ENCODE measurements at regions not wholly inside any gene's neighbourhood (a gene's known extent, or its start where the extent isn't known, plus 50 kb on each side); places are given as distances from the start of the nearest gene placed in this dataset.
"Not testable (repeated sequence)": the region's sequence is repeated elsewhere in the genome, so short reads cannot be mapped to it uniquely, and the experiment has no call there.

DNA sequence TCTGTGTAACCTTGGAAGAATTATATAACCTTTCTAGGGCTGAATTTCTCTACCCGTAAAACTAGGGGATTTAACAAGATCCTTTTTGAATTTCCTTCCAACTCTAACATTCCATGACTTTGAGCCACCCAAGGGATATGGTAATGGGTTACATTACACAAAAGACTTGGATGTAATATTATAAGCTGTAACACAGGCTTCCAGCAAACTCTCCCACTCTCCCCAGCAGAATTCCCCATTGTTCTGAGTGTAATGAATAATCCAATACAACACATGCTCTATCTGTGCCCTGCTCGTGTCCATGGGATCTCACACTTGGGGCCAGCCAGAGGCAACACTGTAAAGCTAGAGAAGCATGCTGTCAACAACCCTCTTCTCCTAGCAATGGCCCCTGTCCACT is 790.6 kb upstream of the AUTS2 start:
- no peak for DNase-seq

DNA sequence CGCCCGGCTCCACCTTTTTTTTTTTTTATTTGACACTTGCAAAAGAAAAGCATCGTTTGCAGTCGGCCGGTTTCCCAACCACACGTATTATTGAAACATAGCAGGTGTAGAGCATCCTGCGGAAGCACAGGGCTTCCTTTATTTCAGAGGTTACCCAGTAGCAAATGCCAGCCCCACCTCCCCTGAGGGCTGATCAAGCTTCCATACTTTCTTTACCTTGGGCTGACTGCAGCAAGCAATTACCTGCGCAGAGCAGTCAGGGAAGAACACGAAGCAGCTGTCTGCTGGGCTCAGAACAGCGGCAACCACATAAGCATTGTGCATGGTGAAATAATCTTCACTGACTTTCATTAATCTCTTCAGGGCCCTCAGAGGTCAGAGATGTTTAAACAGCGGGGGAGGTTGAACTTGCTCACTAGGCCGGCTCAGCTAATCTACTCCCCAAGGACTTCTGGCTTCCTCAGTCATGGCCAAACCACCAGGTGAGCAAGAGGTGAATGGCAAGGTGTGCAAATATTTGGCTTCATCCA is 784.7 kb upstream of the AUTS2 start:
- no peak for DNase-seq

- no peak for DNase-seq
Measured at GRCh38 chr7:68816491-68816890, 781.8 kb upstream of the AUTS2 start.

- no peak for DNase-seq
Measured at GRCh38 chr7:68820321-68820720, 778.0 kb upstream of the AUTS2 start.

GRCh38 chr7:68821846-68822245 is 776.4 kb upstream of the AUTS2 start:
- no peak for DNase-seq

DNA sequence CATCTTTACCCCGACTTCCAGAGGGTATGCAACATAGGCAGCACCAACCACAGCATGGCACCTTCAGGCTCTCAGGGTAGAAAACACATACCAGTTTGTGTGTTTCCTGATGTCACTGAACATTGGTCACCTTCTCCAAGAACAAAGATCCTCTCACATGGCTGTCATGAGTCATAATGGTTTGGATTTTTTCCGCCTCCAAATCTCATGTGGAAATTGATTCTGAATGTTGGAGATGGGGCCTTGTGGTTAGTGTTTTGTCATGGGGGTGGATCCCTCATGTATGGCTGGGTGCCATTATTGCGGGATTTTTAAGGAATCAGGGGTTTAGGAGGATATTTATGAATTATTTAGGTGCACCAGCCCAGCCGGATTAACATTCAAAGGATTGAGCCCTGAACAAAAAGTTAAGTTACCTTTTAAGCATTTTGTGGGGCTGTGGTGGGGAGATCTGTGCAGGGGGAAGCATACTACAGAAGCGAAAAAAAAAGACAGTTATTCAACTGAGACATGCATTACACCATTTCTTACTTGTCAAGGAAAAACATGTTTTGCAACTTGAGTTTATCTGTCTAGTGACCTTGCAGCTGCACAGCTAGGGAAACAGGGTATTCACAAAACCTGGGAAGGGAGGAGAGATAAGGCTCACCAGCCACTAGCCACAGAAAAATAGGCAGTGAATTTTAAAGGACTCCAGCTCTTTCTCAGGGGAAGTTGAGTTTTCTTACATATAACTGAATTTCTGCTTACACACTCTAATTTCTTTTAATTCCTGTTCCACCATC is 774.1 kb upstream of the AUTS2 start:
- no peak for DNase-seq

DNA sequence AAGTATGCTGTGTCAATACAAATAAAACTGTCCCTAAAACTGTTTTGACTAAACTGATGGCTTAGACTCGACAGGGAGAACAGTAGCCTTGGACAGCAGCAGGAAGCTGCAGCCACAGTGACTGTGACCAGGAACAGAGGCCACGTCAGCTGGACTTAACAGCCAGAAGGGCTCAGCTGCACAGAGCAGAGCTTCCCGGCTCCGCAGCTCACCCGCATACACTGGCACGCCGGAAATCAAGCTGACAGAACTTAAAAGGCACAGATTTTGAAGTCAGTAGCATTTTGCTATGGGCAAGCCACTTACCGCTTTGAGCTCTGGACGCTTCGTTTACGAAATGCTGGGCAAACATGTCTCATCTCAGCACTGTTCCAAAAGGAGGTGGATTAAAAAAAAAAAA is 769.7 kb upstream of the AUTS2 start:
- DNase-seq = no peak

DNA sequence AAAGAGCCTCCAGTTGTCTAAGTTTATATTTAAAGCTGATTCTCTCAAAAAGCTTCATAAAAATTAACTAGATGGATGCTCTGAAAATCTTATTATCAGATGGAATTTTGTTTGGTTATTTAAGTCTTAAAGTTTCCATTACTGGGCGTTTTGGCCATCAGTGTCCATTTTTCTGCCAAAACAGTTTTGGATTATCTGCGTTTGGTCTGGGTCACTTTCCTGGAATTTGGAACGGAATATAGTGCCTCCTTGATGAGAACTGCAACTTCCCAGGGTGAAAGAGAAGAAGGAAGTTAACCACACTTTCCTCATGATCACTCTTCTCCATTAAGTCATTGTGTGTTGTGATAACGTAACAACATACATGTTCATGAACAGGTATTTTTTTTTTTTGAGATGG is 764.9 kb upstream of the AUTS2 start:
- no peak for DNase-seq

DNA sequence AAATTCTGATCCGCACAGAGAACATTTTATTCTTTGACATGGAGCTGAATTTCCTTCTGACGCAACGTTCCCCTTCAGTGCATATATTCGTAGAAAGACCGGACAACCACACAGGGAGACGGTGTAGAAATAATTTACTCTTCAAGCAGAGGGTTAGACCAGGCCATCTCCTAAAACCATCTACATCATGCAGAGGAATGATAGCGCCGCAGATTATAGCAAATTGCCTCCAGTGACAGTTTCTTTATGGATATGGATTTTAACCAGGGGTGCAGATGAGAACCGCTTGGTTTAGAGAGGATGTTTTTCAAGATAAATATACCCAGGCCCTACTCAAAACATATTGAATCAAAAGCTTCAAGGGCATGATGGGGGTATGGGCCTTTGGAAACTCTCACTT is 759.3 kb upstream of the AUTS2 start:
- DNase-seq = no peak

GRCh38 chr7:68840991-68841390 is 757.3 kb upstream of the AUTS2 start:
- no peak for DNase-seq

DNA sequence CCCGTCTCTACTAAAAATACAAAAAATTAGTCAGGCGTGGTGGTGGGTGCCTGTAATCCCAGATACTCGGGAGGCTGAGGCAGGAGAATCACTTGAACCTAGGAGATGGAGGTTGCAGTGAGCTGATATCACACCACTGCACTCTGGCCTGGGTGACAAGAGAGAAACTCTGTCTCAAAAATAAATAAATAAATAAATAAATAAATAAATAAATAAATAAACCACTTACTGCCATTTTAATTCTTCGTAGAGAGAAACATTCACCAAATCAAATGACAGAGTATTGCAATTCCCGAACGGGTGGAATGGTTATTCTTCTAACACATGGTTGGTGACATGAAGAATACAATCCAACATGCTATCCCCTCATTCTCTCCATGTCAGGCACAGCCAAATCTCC is 754.3 kb upstream of the AUTS2 start:
- DNase-seq = not testable (repeated sequence)

DNA sequence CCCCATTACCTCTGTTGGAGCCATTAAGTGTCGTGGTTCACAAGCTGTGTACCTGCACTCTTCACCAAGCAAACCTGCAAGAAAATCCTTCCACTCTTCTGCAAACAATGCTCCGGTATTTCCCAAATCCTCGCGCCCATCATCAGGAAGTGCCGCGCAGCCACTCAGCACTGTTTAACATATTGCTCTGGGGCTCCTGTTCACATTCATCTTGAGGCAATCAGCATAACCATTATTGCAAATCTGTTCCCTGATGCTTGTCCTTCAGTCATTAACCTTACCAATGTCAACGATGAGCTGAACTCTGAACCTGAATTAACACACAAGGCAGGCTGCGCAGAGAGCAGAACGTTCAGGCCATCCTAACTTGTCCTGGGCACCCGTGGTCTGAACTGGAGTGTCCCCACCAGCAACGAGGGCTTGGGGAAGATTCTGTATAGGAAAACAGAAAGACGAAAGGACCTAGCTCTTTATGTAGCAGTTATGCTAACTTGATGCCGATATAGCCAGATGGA is 751.4 kb upstream of the AUTS2 start:
- no peak for DNase-seq

- no peak for DNase-seq
Measured at GRCh38 chr7:68853254-68853653, 745.0 kb upstream of the AUTS2 start.

DNA sequence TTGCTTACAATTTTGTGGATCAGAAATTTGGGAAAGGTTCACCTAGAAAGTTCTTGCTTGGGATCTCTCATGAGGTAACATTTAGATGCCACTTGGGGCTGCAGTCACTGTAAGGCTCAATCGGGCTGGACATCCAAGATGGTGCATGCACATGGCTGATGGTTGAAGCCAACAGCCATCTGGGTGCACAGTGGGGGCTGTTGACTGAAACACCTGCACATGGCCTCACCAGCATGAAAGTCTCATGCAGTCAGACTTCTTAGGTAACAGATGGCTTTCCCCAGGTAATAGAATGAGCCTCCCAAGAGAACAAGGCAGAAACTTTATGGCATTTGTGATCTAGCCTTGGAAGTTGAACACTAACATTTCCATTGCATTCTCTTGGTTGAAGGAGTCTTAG is 740.7 kb upstream of the AUTS2 start:
- no peak for DNase-seq

- no peak for DNase-seq
Measured at GRCh38 chr7:68858497-68858896, 739.8 kb upstream of the AUTS2 start.

DNA sequence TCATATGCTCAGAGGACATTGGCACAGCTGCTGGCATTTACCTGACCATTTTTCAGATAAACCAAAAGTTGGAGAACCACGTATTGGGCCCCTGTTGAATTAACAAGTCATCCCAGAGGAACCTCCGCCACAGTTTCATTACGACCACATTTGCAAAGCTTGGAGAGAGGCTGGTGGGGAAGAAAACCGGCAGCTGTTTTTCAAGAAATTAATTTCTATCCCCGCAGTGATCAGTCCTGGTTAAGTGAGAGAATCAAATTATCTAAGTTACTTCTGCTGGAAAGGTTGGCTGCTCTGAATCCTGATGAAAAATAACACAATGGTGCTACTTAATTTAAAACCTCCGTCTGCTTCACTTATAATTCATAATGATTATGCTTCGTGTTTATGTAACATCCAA is 737.1 kb upstream of the AUTS2 start:
- no peak for DNase-seq

DNA sequence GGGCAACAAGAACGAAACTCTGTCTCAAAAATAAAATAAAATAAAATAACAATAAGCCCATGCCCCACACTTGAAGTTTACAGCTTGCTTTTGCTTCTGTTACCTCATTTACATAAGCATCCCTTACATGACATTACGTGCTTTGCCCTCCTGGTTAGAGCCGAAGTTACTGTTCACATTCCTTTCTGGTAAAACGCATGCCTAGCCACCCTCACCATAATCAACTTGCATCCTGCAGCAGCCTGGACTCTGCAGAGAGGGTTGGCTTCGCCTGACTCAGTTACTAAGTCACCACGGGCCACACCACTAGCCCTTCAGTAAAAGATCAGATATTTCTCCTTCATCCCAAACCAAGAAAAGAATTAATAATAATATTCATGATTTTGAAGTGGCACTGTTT is 736.0 kb upstream of the AUTS2 start:
- DNase-seq = no peak

DNA sequence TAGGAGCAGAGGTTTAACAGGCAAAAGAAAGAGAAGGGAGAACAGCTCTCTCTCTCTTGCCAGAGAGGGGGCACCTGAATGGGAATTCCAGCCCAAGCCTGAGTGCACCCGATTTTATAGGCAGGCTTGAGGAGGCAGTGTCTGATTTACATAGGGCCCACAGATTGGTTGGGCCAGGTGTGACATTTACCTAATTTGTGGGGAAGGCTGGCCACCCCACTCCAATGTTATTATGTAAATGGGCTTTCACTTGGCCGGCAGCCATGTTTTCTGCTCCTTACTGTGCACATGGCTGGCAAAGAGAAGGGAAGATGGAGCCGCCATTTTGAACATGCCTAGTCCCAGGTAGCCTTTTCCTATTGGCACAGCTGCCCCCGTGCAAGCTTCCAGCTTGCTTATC is 735.5 kb upstream of the AUTS2 start:
- DNase-seq = no peak

- DNase-seq = no peak
Measured at GRCh38 chr7:68865351-68866199, 732.7 kb upstream of the AUTS2 start.

GRCh38 chr7:68866200-68866570 is 732.1 kb upstream of the AUTS2 start:
- DNase-seq = no peak

DNA sequence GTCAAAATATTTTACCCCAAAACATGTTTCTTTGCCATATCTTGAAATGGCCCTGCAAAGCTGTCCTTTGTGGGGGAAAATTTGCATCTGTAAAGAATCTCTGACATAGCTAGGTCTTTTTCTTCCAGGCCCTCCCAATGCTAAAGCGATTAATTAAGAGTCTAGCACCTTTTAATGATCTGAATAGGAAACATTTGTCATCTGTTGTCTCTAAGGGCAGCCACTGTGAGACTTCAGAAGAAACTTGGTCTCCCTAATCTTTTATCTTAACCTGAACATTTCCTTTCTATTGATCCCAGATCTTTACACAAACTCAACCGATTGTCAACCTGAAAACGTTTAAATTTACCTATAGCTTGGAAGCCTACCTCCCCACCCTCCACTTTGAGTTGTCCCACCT is 731.6 kb upstream of the AUTS2 start:
- not testable (repeated sequence) for DNase-seq

DNA sequence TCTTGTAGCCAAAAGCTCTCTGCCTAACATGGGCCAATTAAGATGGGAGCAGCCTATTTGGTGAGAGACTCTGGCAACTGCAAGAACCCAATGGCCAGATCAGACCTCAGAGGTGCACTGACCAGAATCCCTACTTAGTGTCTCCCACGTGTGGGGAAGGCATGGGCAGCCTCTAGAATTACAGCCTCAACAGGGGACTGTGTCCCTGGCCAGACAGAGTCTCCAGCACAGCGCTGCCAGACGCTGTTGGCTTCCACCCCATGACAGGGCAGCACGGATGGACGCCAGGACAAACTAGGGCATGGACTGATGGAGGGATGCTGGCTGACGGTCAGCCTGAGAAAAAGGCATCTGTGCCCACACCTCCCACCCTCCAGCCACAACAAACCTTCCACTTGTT is 729.3 kb upstream of the AUTS2 start:
- DNase-seq = no peak

- DNase-seq = no peak
Measured at GRCh38 chr7:68873616-68874015, 724.7 kb upstream of the AUTS2 start.

- no peak for DNase-seq
Measured at GRCh38 chr7:68875857-68876256, 722.4 kb upstream of the AUTS2 start.

All from NK-92 treated with Interleukin-12 subunit alpha and Interleukin-12 subunit beta, amount 100 ng/mL, for 24 hours (cell line).